ENCODE measurements at regions not wholly inside any gene's neighbourhood (a gene's known extent, or its start where the extent isn't known, plus 50 kb on each side); places are given as distances from the start of the nearest gene placed in this dataset.
"Not testable (repeated sequence)": the region's sequence is repeated elsewhere in the genome, so short reads cannot be mapped to it uniquely, and the experiment has no call there.

DNA sequence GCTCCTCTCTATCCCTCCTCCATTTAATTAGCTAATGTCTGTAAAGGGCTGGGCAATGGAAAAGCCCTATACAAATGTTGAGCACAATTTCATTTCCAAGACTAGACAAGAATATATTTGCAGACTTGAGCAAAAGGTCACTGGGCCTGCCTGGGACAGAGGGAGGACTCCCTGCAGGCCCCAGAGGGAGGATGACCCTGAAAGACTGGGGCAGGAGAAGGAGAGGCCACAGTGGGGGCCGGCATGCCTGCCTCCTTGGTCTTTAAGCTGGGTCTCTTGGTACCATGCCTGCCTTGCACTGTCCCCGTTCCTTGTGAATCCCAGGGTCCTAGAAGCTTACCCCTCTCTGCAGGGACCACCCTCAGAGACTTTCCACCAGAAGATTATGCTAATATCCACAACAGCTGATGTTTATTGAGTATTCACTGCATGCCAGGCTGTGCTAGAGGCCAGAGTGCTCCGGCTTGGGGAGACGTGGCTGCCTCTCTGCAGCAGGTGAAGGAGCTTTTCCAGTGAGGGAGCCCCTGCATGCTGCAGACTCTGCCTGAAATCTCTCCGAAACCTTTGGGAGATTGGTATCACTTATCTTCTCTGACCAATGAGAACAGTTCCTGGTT lies 72.7 kb upstream of the HSPA9 start:
- no peak for DNase-seq (ENCODE audit: low read depth)

DNA sequence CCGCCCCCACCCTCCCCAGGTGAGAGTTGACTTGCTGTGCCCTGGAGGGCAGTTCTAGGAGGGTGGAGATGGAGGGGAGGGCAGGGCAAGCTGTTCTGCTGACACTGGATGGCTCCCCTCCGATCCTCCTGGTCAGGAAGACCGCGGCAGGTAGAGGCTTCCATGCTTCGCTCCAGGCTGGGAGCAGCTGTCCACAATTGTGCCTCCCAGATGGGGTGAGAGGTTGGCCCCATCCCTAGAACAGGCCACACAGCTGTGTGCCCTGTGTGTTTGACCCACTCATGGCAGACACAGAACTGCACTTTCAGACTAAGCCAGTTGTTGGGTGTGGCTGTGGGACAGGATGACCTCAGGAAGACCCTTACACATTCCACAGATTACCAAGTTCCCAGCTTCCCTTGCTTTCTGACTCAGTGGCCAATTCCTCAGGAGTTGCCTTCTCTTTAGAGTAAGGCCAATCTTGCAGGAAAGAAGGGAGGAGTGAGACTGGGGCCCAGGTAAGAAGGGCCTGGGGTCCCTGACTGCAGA lies 72.1 kb upstream of the HSPA9 start:
- no peak for DNase-seq (ENCODE audit: low read depth)

DNA sequence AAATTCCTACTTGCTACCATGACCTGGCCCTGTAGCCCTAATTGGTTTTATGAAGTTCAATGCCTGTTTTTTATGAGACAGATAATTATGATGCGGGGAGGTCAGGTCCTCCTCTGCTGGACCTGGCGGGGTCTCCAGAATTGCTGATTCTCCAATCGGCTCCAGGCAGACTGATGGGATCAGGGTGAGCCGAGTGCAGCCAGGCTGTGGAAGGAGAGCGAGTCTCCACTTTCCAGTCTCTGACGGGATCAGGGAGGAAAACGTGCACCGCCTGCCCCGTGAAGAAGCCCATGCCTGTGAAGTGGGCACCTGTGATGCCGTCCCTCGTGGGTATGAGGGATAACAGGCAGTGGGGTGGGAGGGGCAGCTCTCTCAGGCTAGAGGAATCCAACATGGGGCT lies 71.5 kb upstream of the HSPA9 start:
- no peak for DNase-seq (ENCODE audit: low read depth)

DNA sequence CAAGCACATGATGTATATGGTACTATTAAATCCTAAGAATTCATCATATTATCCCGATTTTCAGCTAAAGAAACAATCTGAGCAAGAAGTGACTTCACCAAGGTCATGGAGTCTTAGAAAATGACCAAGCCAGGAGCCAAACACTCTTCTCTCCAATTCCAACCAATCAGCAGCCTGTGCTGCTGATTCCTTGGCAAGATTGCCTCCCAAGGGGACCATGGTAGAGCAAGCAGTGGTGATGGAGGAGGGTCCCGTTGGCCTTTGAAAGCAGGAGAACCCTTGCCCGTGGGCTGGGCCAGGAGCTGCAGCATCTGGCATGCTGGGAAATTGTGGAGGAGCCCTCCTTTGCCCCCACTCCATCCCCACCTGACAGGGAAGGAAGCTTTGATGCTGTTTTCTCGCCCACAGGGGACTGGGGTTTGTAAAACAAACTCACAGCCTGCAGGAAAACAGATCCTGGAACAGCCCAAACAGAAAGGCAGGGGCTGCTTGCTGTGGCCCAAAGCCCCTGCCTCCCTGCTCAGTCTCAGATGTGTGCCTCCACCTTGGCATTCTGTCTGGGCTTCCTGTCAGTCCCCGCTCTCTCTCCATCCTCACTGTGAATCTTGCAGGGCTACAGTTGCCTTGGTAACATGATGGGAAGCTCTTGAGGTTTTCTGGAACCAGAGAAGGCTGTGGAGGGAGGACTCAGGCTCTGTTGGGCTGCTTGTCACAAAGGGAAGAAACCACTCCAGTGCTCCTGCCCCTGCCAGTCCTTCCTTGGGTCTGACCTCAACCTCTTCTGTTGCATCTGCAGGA lies 70.8 kb upstream of the HSPA9 start:
- DNase-seq (ENCODE audit: low read depth) = no peak

DNA sequence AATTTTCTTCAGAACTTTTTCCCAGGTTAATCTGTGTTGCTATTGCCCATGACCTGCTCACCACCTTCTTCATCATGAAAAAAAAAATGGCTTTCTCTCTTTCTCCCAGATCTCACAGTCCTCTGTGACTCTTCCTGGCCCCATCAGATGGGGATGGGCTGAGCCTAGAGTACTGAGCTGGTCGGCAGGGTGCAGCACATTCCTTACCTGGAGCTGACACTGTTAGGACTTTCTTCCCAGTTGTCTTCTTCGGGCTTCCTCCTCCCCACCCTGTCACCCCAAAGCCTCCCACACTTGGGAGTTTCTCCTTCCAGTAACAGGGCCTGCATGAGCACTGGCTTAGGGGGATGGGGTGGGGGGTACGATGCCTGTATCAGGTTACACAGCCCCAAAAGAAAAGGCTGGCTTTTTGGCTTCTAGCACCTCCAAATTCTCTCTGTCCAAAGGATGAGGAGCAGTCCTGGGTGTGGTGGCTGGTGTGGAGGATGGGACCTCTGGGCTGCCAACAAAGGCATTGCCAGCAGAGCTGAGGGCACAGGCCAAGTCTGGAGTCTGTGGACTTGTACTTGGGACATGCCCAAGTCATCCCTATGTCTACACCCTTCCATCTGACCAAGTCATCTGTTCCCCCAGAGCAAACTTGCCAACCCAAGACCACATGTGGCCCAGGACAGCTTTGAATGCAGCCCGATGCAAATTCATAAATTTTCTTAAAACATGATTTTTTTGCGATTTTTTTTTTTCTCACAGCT lies 68.0 kb upstream of the HSPA9 start:
- no peak for DNase-seq (ENCODE audit: low read depth)

DNA sequence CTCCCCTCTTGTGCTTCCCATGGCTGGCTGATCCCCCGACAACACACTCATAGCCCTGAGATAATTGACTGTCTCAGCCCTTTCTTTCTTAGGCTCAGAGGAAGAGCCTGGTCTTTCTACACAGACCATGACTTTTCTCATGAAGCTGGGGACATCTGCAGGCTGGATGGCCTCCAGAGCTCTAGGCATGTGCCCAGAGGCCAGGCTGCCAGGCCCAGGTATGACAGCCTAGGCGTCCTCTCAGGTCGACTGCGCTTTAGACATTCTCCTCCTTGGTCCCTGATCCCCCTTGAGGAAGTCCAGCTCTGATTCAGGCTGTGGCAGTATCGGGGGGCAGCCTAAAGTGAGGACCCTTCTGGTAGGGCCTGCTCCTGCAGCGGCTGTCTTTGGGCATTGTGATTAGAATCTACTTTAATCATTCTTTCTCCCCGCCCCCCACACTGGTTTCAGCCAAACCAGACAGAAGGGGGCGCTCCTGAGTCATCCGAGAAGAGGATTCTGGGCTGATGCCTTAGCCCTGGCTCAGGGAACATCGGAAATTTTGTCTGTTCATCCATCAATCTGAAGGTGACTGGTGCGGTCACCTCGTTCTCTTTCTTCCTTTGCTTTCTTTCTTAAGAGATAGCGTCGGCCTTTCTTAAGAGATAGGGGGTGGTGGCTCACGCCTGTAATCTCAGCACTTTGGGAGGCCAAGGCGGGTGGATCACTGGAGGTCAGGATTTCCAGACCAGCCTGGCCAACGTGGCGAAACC lies 66.5 kb upstream of the HSPA9 start:
- DNase-seq (ENCODE audit: low read depth) = peak; percentile 75

DNA sequence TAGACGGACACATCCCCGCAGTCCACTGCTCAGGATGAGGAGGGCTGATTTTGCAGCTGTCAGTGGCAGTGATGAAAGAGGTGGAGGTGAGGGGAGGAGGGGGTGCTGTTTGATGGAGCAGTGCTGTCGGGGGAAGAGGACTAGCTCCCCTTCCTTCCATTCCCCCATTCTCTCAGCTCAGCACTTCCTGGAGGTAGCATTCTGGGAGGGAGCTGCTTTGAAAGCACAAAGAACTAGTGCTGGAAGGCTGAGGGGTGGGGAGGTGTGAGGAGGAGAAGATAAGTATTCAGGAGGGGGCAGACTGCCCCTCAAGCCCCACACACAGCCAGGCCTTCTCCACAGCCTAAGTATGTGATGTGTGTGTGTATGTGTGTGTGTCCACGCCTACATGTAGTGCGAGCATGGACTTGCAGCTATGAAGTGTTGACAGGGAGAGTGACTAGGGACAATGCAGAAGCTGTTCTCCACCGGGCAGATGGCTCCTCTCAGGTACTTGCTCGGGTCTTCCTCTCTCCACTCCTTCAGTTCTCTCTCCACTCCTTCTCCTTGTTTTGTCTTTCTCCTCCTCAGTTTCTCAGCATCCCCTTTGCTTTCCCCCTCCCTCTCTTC lies 65.5 kb upstream of the HSPA9 start:
- DNase-seq (ENCODE audit: low read depth) = no peak

DNA sequence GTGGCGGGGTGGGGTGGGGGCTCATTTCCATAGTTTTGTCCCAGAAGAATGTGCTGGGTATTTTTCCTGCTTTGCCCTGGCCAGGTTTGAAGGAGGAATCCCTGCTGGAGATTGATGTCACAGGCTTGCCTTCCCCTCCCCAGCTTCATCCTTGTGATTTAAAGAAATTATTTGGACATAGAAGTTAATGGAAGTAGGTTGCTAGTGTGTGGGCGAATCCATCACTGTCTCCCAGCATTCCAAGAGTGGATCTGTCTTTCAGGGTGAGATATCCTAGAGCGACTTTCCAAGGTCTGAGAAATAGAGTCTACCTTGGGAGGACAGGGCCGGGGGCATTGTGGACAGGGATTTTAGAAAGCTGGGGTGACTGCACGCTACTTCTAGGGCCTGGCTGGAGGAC lies 64.9 kb upstream of the HSPA9 start:
- DNase-seq (ENCODE audit: low read depth) = no peak

DNA sequence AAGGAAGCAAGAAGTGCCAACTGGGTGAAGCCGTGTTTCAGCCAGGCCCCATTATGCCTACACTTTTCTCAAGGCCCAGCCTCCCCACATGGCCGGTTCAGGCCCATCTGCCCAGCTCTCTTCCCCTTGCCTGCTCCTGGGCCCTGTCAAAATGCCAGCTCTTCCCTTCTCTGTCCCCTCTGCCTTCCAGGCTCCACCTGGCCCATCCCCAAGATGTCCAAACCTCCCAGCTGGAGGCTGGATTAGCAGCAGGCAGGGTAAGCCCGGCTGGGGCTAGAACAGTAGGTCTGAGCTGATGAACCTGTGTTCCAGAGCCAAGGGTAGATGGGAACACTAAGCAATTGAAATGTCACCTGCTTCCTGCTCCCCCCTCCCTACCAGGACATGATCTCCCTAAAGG lies 64.1 kb upstream of the HSPA9 start:
- DNase-seq (ENCODE audit: low read depth) = no peak

DNA sequence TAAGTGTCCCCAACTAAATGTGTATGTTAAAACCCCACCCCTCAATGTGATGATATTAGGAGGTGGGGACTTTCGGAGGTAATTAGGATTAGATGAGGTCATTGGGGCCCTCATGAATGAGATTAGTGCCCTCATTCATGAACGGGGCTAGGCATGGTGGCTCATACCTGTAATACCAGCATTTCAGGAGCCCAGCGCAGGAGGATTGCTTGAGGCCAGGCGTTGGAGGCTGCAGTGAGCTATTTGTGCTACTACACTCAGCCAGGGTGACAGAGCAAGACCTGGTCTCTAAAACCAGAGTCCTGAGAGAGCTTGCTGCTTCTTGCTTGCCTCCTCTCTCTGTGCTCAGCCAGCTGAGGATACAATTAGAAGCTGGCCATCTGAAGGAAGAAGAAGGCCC lies 62.1 kb upstream of the HSPA9 start:
- no peak for DNase-seq (ENCODE audit: low read depth)

DNA sequence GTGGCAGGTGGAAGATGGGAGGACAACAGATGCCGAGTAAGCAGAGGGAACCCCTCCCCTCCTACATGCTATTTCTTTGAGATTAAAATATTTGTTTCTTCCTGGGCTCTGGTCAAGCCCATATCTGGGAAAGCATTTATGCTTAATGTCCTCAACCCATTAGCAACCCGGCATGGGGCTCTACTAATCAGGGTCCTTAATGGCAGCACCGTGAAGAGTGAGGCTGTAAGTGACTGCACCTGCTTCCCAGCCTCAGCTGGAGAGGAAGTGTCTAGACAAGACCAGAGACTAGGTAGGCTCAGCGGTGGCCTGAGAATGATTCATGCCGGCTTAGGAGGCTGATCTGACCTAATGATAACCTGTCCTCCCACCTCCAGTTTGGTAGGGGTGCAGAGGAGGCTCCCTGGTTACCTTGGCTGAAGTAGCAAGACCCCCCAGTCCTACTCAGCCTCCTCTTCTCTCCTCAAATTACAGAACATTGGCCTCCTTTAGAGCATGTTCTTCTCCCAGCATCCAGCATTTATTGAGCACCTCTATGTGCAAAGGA lies 61.3 kb upstream of the HSPA9 start:
- DNase-seq (ENCODE audit: low read depth) = no peak

DNA sequence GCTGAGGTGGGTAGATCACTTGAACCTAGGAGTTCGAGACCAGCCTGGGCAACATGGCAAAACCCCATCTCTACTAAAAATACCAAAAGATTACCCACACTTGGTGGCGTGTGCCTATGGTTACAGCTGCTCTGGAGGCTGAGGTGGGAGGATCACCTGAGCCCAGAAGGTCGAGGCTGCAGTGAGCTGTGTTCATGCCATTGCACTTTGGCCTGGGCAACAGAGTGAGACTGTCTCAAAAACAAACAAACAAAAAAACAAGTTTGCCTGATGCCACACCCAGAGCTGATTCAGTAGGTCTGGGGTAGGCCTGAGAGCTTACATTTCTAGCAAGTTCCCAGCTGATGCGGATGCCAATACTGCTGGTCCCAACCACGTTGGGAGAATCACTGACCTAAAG lies 60.5 kb upstream of the HSPA9 start:
- DNase-seq (ENCODE audit: low read depth) = no peak

DNA sequence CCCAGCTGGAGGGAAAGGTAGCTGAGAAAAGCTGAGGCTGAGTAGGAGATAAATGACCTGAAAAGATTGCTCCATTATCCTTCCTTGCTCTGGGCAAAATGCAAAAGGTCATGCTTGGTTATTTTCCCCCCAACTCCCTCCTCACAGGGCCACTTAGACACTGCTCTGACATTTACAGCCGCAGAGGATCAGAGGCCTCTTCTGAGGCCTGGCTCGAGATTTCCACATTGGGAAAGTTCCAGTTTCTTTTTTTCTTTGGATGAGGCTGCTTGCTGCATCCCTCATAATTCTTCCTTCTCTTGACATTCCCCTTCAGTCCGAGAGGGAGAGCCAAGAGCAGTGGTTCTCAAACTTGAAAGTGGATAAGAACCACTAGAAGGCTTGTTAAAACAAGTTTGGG lies 60.1 kb upstream of the HSPA9 start:
- no peak for DNase-seq (ENCODE audit: low read depth)

DNA sequence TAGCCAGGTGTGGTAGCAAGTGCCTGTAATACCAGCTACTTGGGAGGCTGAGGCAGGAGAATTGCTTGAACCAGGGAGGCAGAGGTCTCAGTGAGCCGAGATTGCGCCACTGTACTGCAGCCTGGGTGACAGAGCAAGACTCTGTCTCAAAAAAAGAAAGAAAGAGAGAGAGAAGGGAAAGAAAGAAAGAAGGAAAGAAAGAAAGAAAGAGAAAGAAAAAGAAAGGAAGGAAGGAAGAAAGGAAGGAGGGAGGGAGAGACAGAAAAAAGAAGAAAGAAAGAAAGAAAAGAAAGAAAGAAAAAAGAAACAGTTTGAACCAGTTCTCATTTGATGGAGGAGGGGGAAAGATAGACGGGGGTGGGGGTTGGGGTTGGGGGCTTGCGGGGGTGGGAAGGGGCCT lies 59.6 kb upstream of the HSPA9 start:
- not testable (repeated sequence) for DNase-seq (ENCODE audit: low read depth)

DNA sequence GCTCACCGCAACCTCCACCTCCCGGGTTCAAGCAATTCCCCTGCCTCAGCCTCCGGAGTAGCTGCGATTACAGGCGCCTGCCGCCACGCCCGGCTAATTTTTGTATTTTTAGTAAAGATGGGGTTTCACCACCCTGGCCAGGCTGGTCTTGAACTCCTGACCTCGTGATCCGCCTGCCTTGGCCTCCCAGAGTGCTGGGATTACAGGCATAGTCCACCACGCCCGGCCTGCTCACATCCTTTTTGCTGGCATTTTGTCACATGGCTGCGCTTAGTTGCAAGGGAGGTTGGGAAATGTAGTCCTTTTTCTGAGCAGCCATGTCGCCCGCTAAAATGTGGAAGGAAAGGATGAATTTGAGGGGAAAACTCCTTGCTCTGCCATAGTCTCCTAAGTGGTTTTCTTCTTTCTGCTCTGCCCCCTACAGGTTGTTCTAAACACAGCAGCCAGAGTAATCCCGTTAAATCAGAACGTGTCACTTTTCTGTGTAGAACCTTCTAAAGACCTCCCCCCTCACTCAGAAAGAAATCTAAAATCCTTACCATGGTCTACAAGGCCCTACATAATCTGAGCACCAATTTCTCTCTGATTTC lies 57.8 kb upstream of the HSPA9 start:
- no peak for DNase-seq (ENCODE audit: low read depth)

DNA sequence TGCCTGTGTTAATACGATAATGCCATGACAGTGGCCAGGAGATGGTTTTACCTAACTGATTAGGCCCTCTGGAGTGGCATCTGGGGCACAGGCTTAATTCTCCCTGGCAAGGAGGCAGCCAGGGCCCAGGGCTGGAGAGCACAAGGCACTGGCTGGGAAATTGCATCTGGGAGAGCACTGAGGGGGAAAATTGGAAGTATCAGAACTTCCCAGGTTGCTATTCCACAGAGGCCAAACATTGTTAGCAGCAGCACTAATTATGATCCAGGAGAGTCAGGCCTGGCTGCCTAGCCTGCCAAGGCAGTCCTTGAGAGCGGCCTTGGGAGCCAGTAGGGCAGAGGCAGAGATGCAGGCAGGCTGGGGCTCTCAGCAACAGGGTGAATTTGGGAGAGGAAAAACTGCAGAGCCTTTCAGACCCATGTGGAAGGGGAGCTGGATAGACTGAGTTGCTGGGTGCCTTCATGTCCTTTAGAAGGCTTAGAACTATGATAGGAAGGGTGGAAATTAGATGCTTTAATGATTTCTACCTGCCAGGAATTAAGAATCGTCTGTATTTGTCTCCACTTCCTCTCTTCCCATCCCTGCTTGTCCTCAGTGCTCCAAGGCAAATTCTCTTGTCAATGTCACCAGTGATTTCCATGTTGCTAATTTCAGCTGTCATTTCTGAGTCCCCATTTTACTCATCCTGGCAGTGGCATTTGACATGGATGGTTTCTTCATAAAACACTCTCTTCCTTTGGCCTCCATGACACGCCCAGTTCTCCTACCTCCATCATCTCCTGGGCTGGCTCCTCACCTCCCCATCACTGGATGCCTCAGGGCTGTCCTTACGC lies 56.1 kb upstream of the HSPA9 start:
- no peak for DNase-seq (ENCODE audit: low read depth)

DNA sequence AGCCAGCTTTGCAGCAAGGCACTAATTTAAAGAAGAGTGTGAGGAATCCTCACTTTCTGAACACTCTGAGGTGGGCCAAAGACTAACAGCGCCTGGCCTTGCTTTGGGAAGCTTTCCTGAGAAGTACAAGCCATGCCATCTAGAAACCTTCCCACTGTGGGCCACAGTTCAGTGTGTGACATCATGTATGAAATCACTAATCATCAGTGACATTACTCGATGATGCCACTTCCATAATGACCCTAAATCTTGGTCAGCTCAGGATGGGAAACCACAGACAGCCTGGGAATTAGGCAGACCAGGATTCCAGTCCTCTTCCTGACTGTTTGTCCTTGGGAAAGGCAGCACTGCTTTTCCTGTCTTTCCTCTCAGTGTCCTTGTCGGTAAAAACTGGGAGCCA lies 54.2 kb upstream of the HSPA9 start:
- DNase-seq (ENCODE audit: low read depth) = no peak

DNA sequence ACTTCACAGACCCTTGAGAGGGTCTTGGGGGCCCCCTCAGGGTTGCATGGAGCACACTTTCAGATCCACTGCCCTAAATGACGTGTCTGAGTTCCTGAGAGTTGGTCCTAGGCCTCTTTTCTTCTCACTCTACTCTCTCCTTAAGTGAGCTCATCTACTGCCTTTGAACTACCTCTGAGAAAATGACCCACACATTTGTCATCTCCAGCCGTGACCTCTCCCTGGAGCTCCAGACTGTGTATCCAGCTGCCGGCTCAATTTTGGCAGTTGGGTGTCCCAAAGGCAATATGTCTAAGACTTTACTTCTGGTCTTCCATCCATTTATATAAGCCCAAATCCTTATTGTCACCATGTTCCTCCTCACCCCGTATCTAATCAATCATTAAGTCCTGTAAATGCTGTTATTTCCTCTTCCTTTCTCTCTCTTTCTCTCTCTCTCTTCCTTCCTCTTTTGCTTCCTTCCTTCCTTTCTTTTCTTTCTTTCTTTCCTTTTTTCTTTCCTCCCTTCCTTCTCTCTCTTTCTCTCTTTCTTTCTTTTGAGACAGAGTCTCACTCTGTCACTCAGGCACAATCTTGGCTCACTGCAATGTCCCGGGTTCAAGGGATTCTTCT lies 51.2 kb upstream of the HSPA9 start:
- no peak for DNase-seq (ENCODE audit: low read depth)

DNA sequence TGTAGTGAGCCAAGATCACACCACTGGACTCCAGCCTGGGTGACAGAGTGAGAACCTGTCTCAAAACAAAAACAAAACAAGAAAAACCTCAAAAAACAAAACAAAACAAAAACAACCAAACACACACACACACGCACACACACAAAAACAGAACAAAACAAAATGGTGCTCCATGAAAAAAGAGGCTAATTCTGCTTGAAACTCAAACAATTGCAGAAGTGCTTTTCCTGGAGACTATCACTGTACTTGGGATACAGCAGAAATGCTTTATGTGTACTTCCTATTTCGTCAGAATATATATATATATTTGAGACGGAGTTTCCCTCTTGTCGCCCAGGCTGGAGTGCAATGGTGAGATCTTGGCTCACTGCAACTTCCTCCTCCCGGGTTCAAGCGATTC lies 49.9 kb upstream of the HSPA9 start:
- no peak for DNase-seq (ENCODE audit: low read depth)

All from stimulated activated CD8-positive, alpha-beta memory T cell treated with anti-CD3 and anti-CD28 coated beads, Interleukin-15, amount 100 ng/mL, for 24 hours (primary cell).